Kidney (tissue), 13 donors: ENCODE measurements at regions not wholly inside any gene's neighbourhood (a gene's known extent, or its start where the extent isn't known, plus 50 kb on each side); places are given as distances from the start of the nearest gene placed in this dataset.

Experiments
- DNase-seq, 5 donors: peaks; one replicate each; pipeline ENCODE4 v3.0.0-alpha.2; 2013 to 2020
- FAIRE-seq: peaks from 2 replicates; lab custom pipeline; 2012; peaks lifted over from hg19 to GRCh38; lab: Jason Lieb, UNC
- H3K27ac ChIP-seq, 2 donors: one replicate each; pipeline ENCODE4 v1.7.0; 2013; ENCODE audit warnings: low read depth in 2 of 2, low read length in 2 of 2, inconsistent platforms in 1 of 2
- H3K27me3 ChIP-seq: one replicate; pipeline ENCODE4 v1.7.1; 2013; ENCODE audit warnings: low read length, inconsistent platforms; ENCODE audit not compliant: control insufficient read depth, insufficient read depth
- H3K36me3 ChIP-seq, 3 donors: one replicate each; pipeline versions ENCODE4 v1.7.0 to v1.7.1; 2013; ENCODE audit warnings: low read length in 3 of 3, control low read depth in 1 of 3, inconsistent platforms in 1 of 3; ENCODE audit not compliant: insufficient read depth in 3 of 3, control insufficient read depth in 2 of 3
- H3K4me1 ChIP-seq, 3 donors: one replicate each; pipeline versions ENCODE4 v1.7.0 to v1.7.1; 2013; ENCODE audit warnings: low read length in 3 of 3, inconsistent platforms in 1 of 3, low read depth in 1 of 3; ENCODE audit not compliant: control insufficient read depth in 2 of 3, insufficient read depth in 2 of 3
- H3K4me3 ChIP-seq, 3 donors: one replicate each; pipeline versions ENCODE4 v1.7.0 to v1.8.1; 2013; ENCODE audit warnings: low read length in 3 of 3, control low read depth in 1 of 3, inconsistent platforms in 1 of 3
- H3K9ac ChIP-seq, 3 donors: one replicate each; pipeline versions ENCODE4 v1.7.0 to v1.7.1; 2013; ENCODE audit warnings: low read length in 3 of 3, control low read depth in 1 of 3, inconsistent platforms in 1 of 3
- H3K9me3 ChIP-seq, 3 donors: one replicate each; pipeline versions ENCODE4 v1.7.0 to v1.7.1; 2013; ENCODE audit warnings: low read length in 3 of 3, control low read depth in 1 of 3, inconsistent platforms in 1 of 3; ENCODE audit not compliant: control insufficient read depth in 2 of 3, insufficient read depth in 1 of 3
- CTCF ChIP-seq: IDR thresholded peaks from 3 replicates; pipeline ENCODE4 v1.5.1; 2012; ENCODE audit warnings: mild to moderate bottlenecking, moderate library complexity, borderline replicate concordance; ENCODE audit not compliant: insufficient read depth; ENCODE audit errors: extremely low read depth
- intact Hi-C: fragments of 100-400 bp; cut with DNase I; formaldehyde crosslinking; loops from one replicate; pipeline ENCODE4 v1.11.1; 2022
- donor health status: control.
- donor health status: control.
- donor health status: control.
- donor health status: control.
- donor health status: control.
- donor health status: DM: yes; HTN: yes; CAD: no.
- donor health status: Normal renal cell carcinoma (clear cell type).

- FAIRE-seq (no peak), DNase-seq (no peak)
- intact Hi-C loops = no loop called here
- Histone ChIP-seq H3K4me1 (no peaks in the 10 kb centered on the region), H3K4me3 (no peak overlapping the region), H3K9me3 (peaks cover 0 to 9% (median 0%) of the 10 kb centered on the region in 3 donors), H3K36me3 (no peaks in the 10 kb centered on the region), H3K9ac (no peak overlapping the region), H3K27me3 (no peaks in the 10 kb centered on the region), H3K27ac (no peak overlapping the region)
- no peak for TF ChIP-seq CTCF
Measured at GRCh38 chr2:142310530-142310929, 179.7 kb upstream of the LRP1B start.

- H3K27ac ChIP-seq = no peak overlapping the region
- FAIRE-seq (no peak), DNase-seq (peak in 2 of 5 donors; percentile 21 to 28)
- no peak overlapping the region for H3K4me3 ChIP-seq
- H3K4me1 ChIP-seq = no peaks in the 10 kb centered on the region
- intact Hi-C loops = no loop called here
- no peaks in the 10 kb centered on the region for H3K36me3 ChIP-seq
- no peaks in the 10 kb centered on the region for H3K27me3 ChIP-seq
- TF ChIP-seq CTCF = no peak
- no peak overlapping the region for H3K9ac ChIP-seq
- H3K9me3 ChIP-seq = peaks cover 0 to 9% (median 0%) of the 10 kb centered on the region in 3 donors
Measured at GRCh38 chr2:142308744-142309143, 177.9 kb upstream of the LRP1B start.

- no peak overlapping the region for H3K9ac ChIP-seq
- H3K27me3 ChIP-seq = no peaks in the 10 kb centered on the region
- intact Hi-C loops = no loop called here
- no peak for TF ChIP-seq CTCF
- no peak for FAIRE-seq
- no peak overlapping the region for H3K27ac ChIP-seq
- no peak overlapping the region for H3K4me3 ChIP-seq
- H3K9me3 ChIP-seq = peaks cover 0 to 9% (median 0%) of the 10 kb centered on the region in 3 donors
- DNase-seq = peak in 2 of 5 donors; percentile 32 to 41
- no peaks in the 10 kb centered on the region for H3K36me3 ChIP-seq
- H3K4me1 ChIP-seq = no peaks in the 10 kb centered on the region
Measured at GRCh38 chr2:142307616-142308115, 176.8 kb upstream of the LRP1B start.

GRCh38 chr2:142307086-142307485, 176.3 kb upstream of the LRP1B start:
- Histone ChIP-seq H3K36me3 (no peaks in the 10 kb centered on the region), H3K9ac (no peak overlapping the region), H3K4me1 (no peaks in the 10 kb centered on the region), H3K9me3 (peaks cover 0 to 9% (median 0%) of the 10 kb centered on the region in 3 donors), H3K27ac (no peak overlapping the region), H3K27me3 (no peaks in the 10 kb centered on the region), H3K4me3 (no peak overlapping the region)
- DNase-seq = no peak
- intact Hi-C loops = no loop called here
- TF ChIP-seq CTCF = no peak
- FAIRE-seq = no peak
